ENCODE measurements at regions not wholly inside any gene's neighbourhood (a gene's known extent, or its start where the extent isn't known, plus 50 kb on each side); places are given as distances from the start of the nearest gene placed in this dataset.

GRCh38 chr5:12624776-12625560 is 720.7 kb upstream of the CTNND2 start:
- no peak for TF ChIP-seq ZNF274 (IDR thresholded peaks at IDR 0.05; ENCODE audit: low read depth, low read length)
- TF ChIP-seq YY1 (IDR thresholded peaks at IDR 0.05; ENCODE audit: insufficient read depth, insufficient read length): no peak

Measured in NT2/D1 (cell line).